ENCODE measurements at regions not wholly inside any gene's neighbourhood (a gene's known extent, or its start where the extent isn't known, plus 50 kb on each side); places are given as distances from the start of the nearest gene placed in this dataset.

DNA sequence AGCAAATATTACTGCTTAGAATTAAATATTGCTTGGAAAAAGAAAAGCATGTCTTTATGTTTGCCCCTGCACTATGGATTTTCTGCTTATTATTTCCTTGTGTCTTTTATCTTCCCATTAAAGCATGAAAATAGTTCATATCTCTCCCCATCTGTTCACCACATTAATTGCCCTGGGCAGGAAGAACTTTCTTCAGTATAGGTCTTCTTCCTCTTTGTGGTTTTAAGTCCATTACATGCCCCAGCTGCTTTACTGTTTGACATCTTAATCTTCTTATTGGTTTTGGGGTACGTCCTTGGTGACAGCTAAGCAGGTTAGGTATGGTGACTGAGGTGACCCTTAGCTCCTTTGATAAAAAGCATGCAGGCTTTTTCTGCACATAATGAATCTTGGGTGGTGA, 157.3 kb downstream of the AASDH start:
- H3K4me3 Mint-ChIP-seq = no peak overlapping the region
- Histone ChIP-seq H3K14ac (ENCODE audit: insufficient read depth, low read length) (no peak overlapping the region), H3T11ph (ENCODE audit: low read length) (no peak overlapping the region), H3K23me2 (ENCODE audit: insufficient read length, low read depth, low read length, poor library complexity, severe bottlenecking) (no peaks in the 10 kb centered on the region), H3K27me3 (ENCODE audit: insufficient read depth, low read length) (no peaks in the 10 kb centered on the region), H4K20me1 (ENCODE audit: control insufficient read depth, insufficient read depth, insufficient read length) (no peaks in the 10 kb centered on the region), H4K8ac (replicated peaks; ENCODE audit: insufficient read length, low read depth, low read length) (no peak overlapping the region), H2BK5ac (ENCODE audit: insufficient read length, low read length) (no peak overlapping the region), H2BK12ac (ENCODE audit: insufficient read length, low read depth, low read length) (no peak overlapping the region), H4K5ac (ENCODE audit: insufficient read length, low read depth, low read length) (no peak overlapping the region), H3K4me1 (ENCODE audit: insufficient read depth, low read length) (peaks cover 2% of the 10 kb centered on the region; the same call in 1 of the 2 replicates), H2BK120ac (ENCODE audit: low read depth, low read length, poor library complexity, severe bottlenecking) (no peak overlapping the region), H4K91ac (ENCODE audit: insufficient read length, low read depth, low read length) (no peak overlapping the region), H3K79me2 (ENCODE audit: insufficient read depth, low read length) (no peaks in the 10 kb centered on the region; the same call in 1 of the 2 replicates), H3K56ac (ENCODE audit: insufficient read length, low read depth, low read length) (no peak overlapping the region), H2BK15ac (ENCODE audit: low read depth, low read length) (no peak overlapping the region), H3K18ac (ENCODE audit: insufficient read length, low read depth, low read length) (no peak overlapping the region), H3K9ac (ENCODE audit: extremely low read depth, insufficient read length, low read length) (no peak overlapping the region), H3K27ac (ENCODE audit: insufficient read length, low read depth, low read length) (no peak overlapping the region), H3K4me2 (ENCODE audit: insufficient read depth, insufficient read length, low read length) (no peak overlapping the region), H3K4ac (ENCODE audit: low read depth, low read length) (no peak overlapping the region), H2AK5ac (ENCODE audit: insufficient read length, low read length) (no peak overlapping the region), H3K9me3 (ENCODE audit: control insufficient read depth, low read depth, low read length) (no peaks in the 10 kb centered on the region), H3K79me1 (ENCODE audit: insufficient read depth, low read depth, low read length, poor library complexity, severe bottlenecking) (no peaks in the 10 kb centered on the region), H2BK20ac (ENCODE audit: low read depth, low read length, poor library complexity, severe bottlenecking) (no peak overlapping the region), H2AFZ (ENCODE audit: low read length) (no peak overlapping the region), H3K23ac (ENCODE audit: insufficient read length, low read depth, low read length) (no peak overlapping the region)
- H3K4me1 Mint-ChIP-seq = peaks cover 19 to 23% of the 10 kb centered on the region in 2 experiments
- no peak for DNase-seq
- H3K27me3 Mint-ChIP-seq (ENCODE audit: low read depth) = peaks cover 3% of the 10 kb centered on the region; the same call in 1 of the 2 replicates
- peaks cover 3 to 29% (median 8%) of the 10 kb centered on the region in 3 experiments for H3K36me3 Mint-ChIP-seq (ENCODE audit: insufficient read depth in 1 of 3, low read depth in 3 of 3)
- no peak overlapping the region for H3K27ac Mint-ChIP-seq
- TF ChIP-seq, protein P1, sequence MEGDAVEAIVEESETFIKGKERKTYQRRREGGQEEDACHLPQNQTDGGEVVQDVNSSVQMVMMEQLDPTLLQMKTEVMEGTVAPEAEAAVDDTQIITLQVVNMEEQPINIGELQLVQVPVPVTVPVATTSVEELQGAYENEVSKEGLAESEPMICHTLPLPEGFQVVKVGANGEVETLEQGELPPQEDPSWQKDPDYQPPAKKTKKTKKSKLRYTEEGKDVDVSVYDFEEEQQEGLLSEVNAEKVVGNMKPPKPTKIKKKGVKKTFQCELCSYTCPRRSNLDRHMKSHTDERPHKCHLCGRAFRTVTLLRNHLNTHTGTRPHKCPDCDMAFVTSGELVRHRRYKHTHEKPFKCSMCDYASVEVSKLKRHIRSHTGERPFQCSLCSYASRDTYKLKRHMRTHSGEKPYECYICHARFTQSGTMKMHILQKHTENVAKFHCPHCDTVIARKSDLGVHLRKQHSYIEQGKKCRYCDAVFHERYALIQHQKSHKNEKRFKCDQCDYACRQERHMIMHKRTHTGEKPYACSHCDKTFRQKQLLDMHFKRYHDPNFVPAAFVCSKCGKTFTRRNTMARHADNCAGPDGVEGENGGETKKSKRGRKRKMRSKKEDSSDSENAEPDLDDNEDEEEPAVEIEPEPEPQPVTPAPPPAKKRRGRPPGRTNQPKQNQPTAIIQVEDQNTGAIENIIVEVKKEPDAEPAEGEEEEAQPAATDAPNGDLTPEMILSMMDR (conservative IDR thresholded peaks at IDR 0.05) = no peak
- H3K9me3 Mint-ChIP-seq = peaks cover 6 to 12% of the 10 kb centered on the region in 2 experiments; a peak in 3 of 5 replicates
- no CpG with 5 or more reads among the region's 1 CpG for WGBS (ENCODE audit: extremely low coverage, insufficient read length, low lambda C conversion rate)

All from H9 (cell line).